Thyroid gland (tissue), 4 donors: ENCODE measurements at regions not wholly inside any gene's neighbourhood (a gene's known extent, or its start where the extent isn't known, plus 50 kb on each side); places are given as distances from the start of the nearest gene placed in this dataset.
"Not testable (repeated sequence)": the region's sequence is repeated elsewhere in the genome, so short reads cannot be mapped to it uniquely, and the experiment has no call there.

Experiments used
- DNase-seq, 2 donors: peaks; one replicate each; pipeline ENCODE4 v3.0.0-alpha.2; 2019
- H3K27ac ChIP-seq, 3 donors: fragments of 200-600 bp; sonication (generic); 1 replicate in 2 of 3; 2 replicates in 1 of 3; pipeline ENCODE4 v1.5.1; 2016 to 2019; ENCODE audit warnings: mild to moderate bottlenecking in 1 of 3, moderate library complexity in 1 of 3
- H3K27me3 ChIP-seq: fragments of 200-600 bp; sonication (generic); one replicate; pipeline ENCODE4 v1.5.1; 2019
- H3K36me3 ChIP-seq, 2 donors: fragments of 200-600 bp; sonication (generic); one replicate each; pipeline ENCODE4 v1.5.1; 2016 to 2019
- H3K4me1 ChIP-seq, 2 donors: fragments of 200-600 bp; sonication (generic); one replicate each; pipeline ENCODE4 v1.5.1; 2017 to 2019
- H3K4me3 ChIP-seq, 3 donors: fragments of 200-600 bp; sonication (generic); replicated peaks in 1 of 3; 1 replicate in 2 of 3; 2 replicates in 1 of 3; pipeline ENCODE4 v1.5.1; 2016; ENCODE audit warnings: mild to moderate bottlenecking in 1 of 3
- H3K9me3 ChIP-seq: fragments of 200-600 bp; sonication (generic); one replicate; pipeline ENCODE4 v1.5.1; 2017
- POLR2A ChIP-seq, 2 donors: fragments of 450-650 bp; IDR thresholded peaks; one replicate each; pipeline ENCODE4 v1.6.1; 2017; ENCODE audit warnings: antibody characterized with exemption in 2 of 2, mild to moderate bottlenecking in 2 of 2, moderate library complexity in 1 of 2
- WGBS, 2 donors: methylation state at CpG; one replicate each; pipeline ENCODE4 v1.1.5; 2017; 5-methylcytosine and 5-hydroxymethylcytosine counted together
- intact Hi-C: fragments of 100-400 bp; cut with DNase I; formaldehyde crosslinking; loops from one replicate; pipeline ENCODE4 v1.15.1; 2023
- TF ChIP-seq, protein P1 (sequence below), 6 experiments: fragments of 200-600 bp in 3 of 6; fragments of 450-650 bp in 3 of 6; sonication (generic) in 3 of 6; IDR thresholded peaks; one replicate each; pipeline ENCODE4 v1.5.1; 2016 to 2019; ENCODE audit warnings: antibody characterized with exemption in 6 of 6, mild to moderate bottlenecking in 2 of 6, inconsistent platforms in 1 of 6, moderate library complexity in 1 of 6

DNA sequence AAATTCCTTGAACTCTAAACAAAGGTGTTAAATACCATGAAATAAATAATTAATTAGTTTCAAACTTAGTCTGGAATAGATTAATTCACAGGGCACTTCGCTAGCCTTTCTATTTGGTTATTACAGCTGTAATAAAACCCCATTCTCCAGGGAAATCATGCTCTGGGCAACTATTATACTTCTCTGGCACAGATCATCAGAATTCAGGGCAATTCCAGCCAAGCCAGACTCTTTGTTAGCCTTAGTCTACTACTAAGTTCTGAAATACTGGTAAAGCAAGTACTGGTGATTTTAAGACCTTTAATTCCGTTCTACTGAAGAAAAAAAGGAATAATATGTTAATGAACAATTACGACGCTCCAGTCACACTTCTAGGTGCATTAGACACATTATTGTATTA, 123.4 kb upstream of the PDE1A start:
- intact Hi-C loops = no loop called here
- DNase-seq = no peak
- Histone ChIP-seq H3K4me1 (peaks cover 0 to 6% of the 10 kb centered on the region in 2 donors), H3K27ac (no peak overlapping the region), H3K4me3 (no peak overlapping the region), H3K9me3 (no peaks in the 10 kb centered on the region), H3K36me3 (no peaks in the 10 kb centered on the region), H3K27me3 (no peaks in the 10 kb centered on the region)
- TF ChIP-seq, protein P1, sequence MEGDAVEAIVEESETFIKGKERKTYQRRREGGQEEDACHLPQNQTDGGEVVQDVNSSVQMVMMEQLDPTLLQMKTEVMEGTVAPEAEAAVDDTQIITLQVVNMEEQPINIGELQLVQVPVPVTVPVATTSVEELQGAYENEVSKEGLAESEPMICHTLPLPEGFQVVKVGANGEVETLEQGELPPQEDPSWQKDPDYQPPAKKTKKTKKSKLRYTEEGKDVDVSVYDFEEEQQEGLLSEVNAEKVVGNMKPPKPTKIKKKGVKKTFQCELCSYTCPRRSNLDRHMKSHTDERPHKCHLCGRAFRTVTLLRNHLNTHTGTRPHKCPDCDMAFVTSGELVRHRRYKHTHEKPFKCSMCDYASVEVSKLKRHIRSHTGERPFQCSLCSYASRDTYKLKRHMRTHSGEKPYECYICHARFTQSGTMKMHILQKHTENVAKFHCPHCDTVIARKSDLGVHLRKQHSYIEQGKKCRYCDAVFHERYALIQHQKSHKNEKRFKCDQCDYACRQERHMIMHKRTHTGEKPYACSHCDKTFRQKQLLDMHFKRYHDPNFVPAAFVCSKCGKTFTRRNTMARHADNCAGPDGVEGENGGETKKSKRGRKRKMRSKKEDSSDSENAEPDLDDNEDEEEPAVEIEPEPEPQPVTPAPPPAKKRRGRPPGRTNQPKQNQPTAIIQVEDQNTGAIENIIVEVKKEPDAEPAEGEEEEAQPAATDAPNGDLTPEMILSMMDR (IDR thresholded peaks at IDR 0.05) = no peak
- no peak for TF ChIP-seq POLR2A (IDR thresholded peaks at IDR 0.05)
- WGBS, 2 donors = 90 to 92% methylated on average over 4 of the region's 4 CpGs

- not testable (repeated sequence) for H3K4me3 ChIP-seq
Observed at GRCh38 chr2:182552232-182552631, 125.4 kb upstream of the PDE1A start.

GRCh38 chr2:182552785-182553184, 125.9 kb upstream of the PDE1A start:
- intact Hi-C loops, DNase-seq, H3K4me3 ChIP-seq, H3K9me3 ChIP-seq, H3K4me1 ChIP-seq, H3K36me3 ChIP-seq, H3K27ac ChIP-seq, H3K27me3 ChIP-seq: not testable (repeated sequence)
- WGBS, 2 donors = 95 to 97% methylated on average over 16 of the region's 16 CpGs

More at GRCh38 chr2:182552232-182552631, 125.4 kb upstream of the PDE1A start:
- H3K9me3 ChIP-seq, H3K27me3 ChIP-seq, H3K27ac ChIP-seq, H3K36me3 ChIP-seq, DNase-seq, intact Hi-C loops, H3K4me1 ChIP-seq: not testable (repeated sequence)
- 89 to 97% methylated on average over 5 of the region's 5 CpGs for WGBS, 2 donors

- peaks cover 3% of the 10 kb centered on the region in 2 donors for H3K4me1 ChIP-seq
- TF ChIP-seq POLR2A (IDR thresholded peaks at IDR 0.05) = no peak
- TF ChIP-seq, protein P1 (IDR thresholded peaks at IDR 0.05) = no peak
- no peak overlapping the region for H3K27ac ChIP-seq
- no peak for DNase-seq
- no peaks in the 10 kb centered on the region for H3K36me3 ChIP-seq
- 89 to 91% methylated on average over 2 of the region's 2 CpGs for WGBS, 2 donors
- H3K4me3 ChIP-seq = no peak overlapping the region
- H3K9me3 ChIP-seq = no peaks in the 10 kb centered on the region
- no peaks in the 10 kb centered on the region for H3K27me3 ChIP-seq
- intact Hi-C loops = no loop called here
Observed at GRCh38 chr2:182553483-182553882, 126.6 kb upstream of the PDE1A start.

GRCh38 chr2:182554950-182555349, 128.1 kb upstream of the PDE1A start:
- TF ChIP-seq, protein P1 (IDR thresholded peaks at IDR 0.05) = no peak
- TF ChIP-seq POLR2A (IDR thresholded peaks at IDR 0.05) = no peak
- H3K27me3 ChIP-seq = no peaks in the 10 kb centered on the region
- H3K36me3 ChIP-seq = no peaks in the 10 kb centered on the region
- whole genome bisulfite sequencing, 2 donors = 89 to 93% methylated on average over 4 of the region's 4 CpGs
- H3K27ac ChIP-seq = no peak overlapping the region
- no peaks in the 10 kb centered on the region for H3K9me3 ChIP-seq
- H3K4me1 ChIP-seq = peaks cover 0 to 4% of the 10 kb centered on the region in 2 donors
- no peak for DNase-seq
- no peak overlapping the region for H3K4me3 ChIP-seq
- intact Hi-C loops = no loop called here

DNA sequence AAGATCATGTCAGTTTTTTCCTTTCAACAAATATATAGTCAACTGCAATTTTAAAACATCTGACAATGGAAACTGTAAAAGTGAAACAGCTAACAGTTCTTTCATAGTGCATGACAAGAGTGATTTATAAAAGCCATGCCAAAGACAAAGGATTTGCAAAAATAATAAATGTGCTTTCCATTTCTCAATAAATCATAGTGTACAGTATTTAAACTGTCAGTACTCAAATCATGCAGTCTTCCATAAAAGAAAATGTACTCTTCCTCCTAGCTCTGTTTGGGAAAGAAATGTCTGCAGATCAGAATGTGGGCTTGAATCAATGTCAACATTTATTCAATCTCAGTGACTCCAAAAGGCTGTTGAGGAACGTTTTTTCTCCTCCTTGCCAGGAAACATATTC, 131.7 kb upstream of the PDE1A start:
- H3K4me3 ChIP-seq = no peak overlapping the region
- DNase-seq = no peak
- H3K27ac ChIP-seq = no peak overlapping the region
- H3K36me3 ChIP-seq = no peaks in the 10 kb centered on the region
- no peaks in the 10 kb centered on the region for H3K27me3 ChIP-seq
- no peaks in the 10 kb centered on the region for H3K9me3 ChIP-seq
- intact Hi-C loops = no loop called here
- TF ChIP-seq, protein P1 (IDR thresholded peaks at IDR 0.05) = no peak
- TF ChIP-seq POLR2A (IDR thresholded peaks at IDR 0.05) = no peak
- peaks cover 0 to 4% of the 10 kb centered on the region in 2 donors for H3K4me1 ChIP-seq
- 5 to 16% methylated on average over 1 of the region's 1 CpG for WGBS, 2 donors
